Activated T-helper 2 cell treated with anti-CD3 and anti-CD28 coated beads, Interferon-gamma antibody, Interleukin-2, Interleukin-4, amounts not matched to agents 10 μg/mL and 5 μg/mL and 100 μg/mL, durations not matched to agents 14 hours and 24 hours and 36 hours (primary cell): ENCODE measurements at regions not wholly inside any gene's neighbourhood (a gene's known extent, or its start where the extent isn't known, plus 50 kb on each side); places are given as distances from the start of the nearest gene placed in this dataset.
A peak's percentile ranks its signal among the peaks of the same experiment; 100 is the strongest.
"Not testable (repeated sequence)": the region's sequence is repeated elsewhere in the genome, so short reads cannot be mapped to it uniquely, and the experiment has no call there.

Source experiments
- DNase-seq: peaks from one replicate; pipeline ENCODE4 v3.0.0; 2021; ENCODE audit warnings: low spot score
- H3K27ac Mint-ChIP-seq: one replicate; pipeline ENCODE4 v1.8.0; 2021; ENCODE audit warnings: mixed read lengths
- H3K27me3 Mint-ChIP-seq: one replicate; pipeline ENCODE4 v1.8.0; 2021; ENCODE audit warnings: low read depth, mixed read lengths
- H3K36me3 Mint-ChIP-seq: one replicate; pipeline ENCODE4 v1.8.0; 2021; ENCODE audit warnings: low read depth, mixed read lengths
- H3K4me1 Mint-ChIP-seq: one replicate; pipeline ENCODE4 v1.8.0; 2021; ENCODE audit warnings: low read depth, mixed read lengths
- H3K4me3 Mint-ChIP-seq: one replicate; pipeline ENCODE4 v1.8.0; 2021; ENCODE audit warnings: low read depth, mild to moderate bottlenecking, moderate library complexity, mixed read lengths
- H3K9me3 Mint-ChIP-seq: one replicate; pipeline ENCODE4 v1.8.0; 2021; ENCODE audit warnings: mixed read lengths
- intact Hi-C: fragments of 100-400 bp; cut with micrococcal nuclease; formaldehyde crosslinking; loops from one replicate; pipeline ENCODE4 v1.15.1; 2023

DNA sequence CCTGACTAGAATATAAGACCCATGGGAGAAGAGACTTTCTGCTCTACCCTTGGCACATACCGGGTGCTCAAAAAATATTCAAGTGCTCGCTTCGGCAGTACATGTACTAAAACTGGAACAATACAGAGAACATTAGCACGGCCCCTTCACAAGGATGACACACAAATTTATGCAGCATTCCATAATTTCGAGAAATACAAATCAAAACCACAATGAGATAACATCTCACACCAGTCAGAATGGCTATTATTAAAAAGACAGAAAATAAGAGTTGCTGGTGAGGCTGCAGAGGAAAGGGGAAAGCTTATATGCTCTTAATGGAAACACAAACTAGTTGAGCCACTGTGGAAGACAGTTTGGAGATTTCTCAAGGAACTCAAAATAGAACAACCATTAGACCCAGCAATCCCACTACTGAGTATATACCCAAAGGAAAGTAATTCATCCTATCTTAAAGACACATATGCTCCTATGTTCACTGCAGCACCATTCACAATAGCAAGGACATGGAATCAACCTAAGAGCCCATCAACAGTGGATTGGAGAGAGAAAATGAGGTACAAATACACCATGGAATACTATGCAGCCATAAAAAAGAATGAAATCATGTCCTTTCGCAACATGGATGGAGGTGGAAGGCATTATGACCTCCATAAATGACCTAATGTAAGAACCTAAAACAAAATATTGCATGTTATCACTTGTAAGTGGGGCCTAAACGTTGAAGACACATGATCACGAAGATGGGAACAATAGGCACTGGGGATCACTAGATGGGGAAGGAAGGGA lies 71.6 kb upstream of the CYP1B1 start:
- Mint-ChIP-seq H3K4me1 (peaks cover 16% of the 10 kb centered on the region), H3K36me3 (no peaks in the 10 kb centered on the region), H3K9me3 (peaks cover 6% of the 10 kb centered on the region), H3K27ac (peak overlapping the region; percentile 47), H3K27me3 (no peaks in the 10 kb centered on the region), H3K4me3 (no peak overlapping the region)
- DNase-seq: no peak
- intact Hi-C loops: loop anchor here (2.0 kb wide), 1 partner anchor 41 kb away; no protein-coding TSS in a partner anchor

DNA sequence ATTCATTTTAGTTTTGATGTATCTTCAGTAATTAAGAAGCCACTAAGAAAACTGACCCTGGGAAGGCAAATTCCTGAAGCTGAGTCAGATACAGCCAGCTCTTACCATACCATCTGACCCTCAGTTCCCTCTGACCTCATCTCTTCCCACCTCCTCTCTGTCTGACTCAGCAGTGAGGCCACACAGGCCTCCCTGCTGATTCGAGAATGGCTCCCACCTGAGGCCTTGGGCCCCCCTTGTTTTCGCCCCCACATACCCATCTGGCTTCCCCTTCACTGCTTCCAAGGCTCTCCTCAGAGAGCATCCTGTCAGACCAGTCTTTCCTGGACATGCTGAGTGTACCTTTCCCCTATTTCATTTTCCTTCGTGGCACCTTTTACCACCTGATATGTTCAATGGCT lies 71.0 kb upstream of the CYP1B1 start:
- intact Hi-C loops: loop anchor here (1.0 to 2.0 kb wide), 2 partner anchors 40 to 70 kb away; no protein-coding TSS in a partner anchor
- peaks cover 6% of the 10 kb centered on the region for H3K9me3 Mint-ChIP-seq
- no peak for DNase-seq
- no peak overlapping the region for H3K4me3 Mint-ChIP-seq
- H3K36me3 Mint-ChIP-seq: no peaks in the 10 kb centered on the region
- H3K27me3 Mint-ChIP-seq: no peaks in the 10 kb centered on the region
- peaks cover 16% of the 10 kb centered on the region for H3K4me1 Mint-ChIP-seq
- peak overlapping the region; percentile 47 for H3K27ac Mint-ChIP-seq

DNA sequence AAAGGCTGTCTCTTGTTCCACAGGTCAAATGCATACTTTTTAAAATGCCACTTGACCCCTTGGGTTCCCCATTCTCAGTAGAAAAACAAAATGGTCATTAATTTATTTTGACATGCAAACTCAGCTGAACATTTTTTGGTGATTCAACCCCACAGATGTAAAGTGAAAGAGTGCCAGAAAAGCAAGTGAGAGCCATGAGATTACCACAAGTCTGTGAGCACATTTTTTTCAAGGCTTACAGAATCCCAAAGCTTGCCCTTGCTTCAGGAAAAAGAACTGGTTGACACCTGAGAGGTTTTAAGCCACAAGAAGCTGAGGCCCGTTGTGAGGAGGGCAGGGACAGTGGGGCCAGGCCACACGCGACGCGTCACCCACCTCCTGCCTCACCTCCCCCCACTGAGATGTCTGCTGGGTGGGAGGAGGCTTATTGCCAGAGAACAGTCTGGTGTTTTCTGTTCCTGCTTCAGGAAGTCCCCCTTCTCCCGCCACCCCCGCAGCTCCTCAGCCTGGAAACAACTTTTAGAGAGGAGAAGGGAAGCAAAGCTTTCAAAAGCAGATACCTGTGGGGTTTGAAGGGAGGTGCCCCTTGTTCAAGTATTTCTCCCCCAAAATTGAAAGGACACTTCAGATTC lies 70.4 kb upstream of the CYP1B1 start:
- DNase-seq: no peak
- H3K4me3 Mint-ChIP-seq: no peak overlapping the region
- H3K27ac Mint-ChIP-seq: peak overlapping the region; percentile 47
- H3K4me1 Mint-ChIP-seq: peaks cover 16% of the 10 kb centered on the region
- H3K9me3 Mint-ChIP-seq: peaks cover 6% of the 10 kb centered on the region
- no peaks in the 10 kb centered on the region for H3K27me3 Mint-ChIP-seq
- no peaks in the 10 kb centered on the region for H3K36me3 Mint-ChIP-seq
- intact Hi-C loops: loop anchor here (1.0 to 2.0 kb wide), 2 partner anchors 40 to 69 kb away; no protein-coding TSS in a partner anchor

DNA sequence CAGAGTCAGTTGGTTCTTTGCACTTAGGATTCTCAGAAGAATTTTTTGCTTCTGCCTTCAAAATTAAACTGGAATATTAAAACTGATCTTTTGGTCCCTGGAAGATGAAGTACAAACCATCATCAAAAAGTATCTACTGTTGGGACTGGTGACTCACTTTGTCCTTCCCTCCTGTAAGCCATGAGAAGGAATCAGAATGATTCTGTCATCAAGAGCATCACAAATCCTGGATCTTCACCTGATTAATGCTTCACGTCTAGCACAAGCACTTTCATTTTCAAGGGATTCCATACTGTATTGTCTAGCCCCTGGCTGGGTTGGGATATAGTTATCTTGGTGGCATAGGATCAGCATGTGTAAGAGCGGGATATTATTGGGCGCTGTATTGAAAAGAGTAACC lies 69.3 kb upstream of the CYP1B1 start:
- Mint-ChIP-seq H3K27ac (no peak overlapping the region), H3K4me1 (peaks cover 16% of the 10 kb centered on the region), H3K27me3 (peaks cover 4% of the 10 kb centered on the region), H3K36me3 (no peaks in the 10 kb centered on the region), H3K9me3 (peaks cover 6% of the 10 kb centered on the region), H3K4me3 (no peak overlapping the region)
- intact Hi-C loops: no loop called here
- DNase-seq: no peak

DNA sequence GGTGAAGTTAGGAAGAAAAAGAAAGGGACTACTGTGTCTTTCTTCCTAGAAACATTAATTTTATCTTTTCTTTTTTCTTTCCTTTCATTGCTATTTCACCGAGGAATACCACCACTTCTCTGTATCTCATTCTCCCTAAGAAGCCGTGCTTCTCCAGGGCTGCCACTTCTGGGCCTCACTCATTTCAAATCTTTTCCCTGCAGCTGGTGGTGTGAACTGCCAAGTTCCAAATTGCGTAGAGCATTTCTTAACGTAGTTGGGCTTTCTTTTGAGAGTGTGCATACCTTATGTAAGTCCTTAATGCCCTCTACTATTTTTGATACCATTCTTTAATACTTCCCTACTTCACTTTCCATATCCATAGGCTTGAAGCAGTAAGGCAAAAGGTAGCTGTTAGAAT lies 66.7 kb upstream of the CYP1B1 start:
- H3K36me3 Mint-ChIP-seq: no peaks in the 10 kb centered on the region
- intact Hi-C loops: no loop called here
- peaks cover 12% of the 10 kb centered on the region for H3K4me1 Mint-ChIP-seq
- no peak overlapping the region for H3K27ac Mint-ChIP-seq
- DNase-seq: no peak
- peaks cover 4% of the 10 kb centered on the region for H3K27me3 Mint-ChIP-seq
- peaks cover 2% of the 10 kb centered on the region for H3K9me3 Mint-ChIP-seq
- H3K4me3 Mint-ChIP-seq: no peak overlapping the region

DNA sequence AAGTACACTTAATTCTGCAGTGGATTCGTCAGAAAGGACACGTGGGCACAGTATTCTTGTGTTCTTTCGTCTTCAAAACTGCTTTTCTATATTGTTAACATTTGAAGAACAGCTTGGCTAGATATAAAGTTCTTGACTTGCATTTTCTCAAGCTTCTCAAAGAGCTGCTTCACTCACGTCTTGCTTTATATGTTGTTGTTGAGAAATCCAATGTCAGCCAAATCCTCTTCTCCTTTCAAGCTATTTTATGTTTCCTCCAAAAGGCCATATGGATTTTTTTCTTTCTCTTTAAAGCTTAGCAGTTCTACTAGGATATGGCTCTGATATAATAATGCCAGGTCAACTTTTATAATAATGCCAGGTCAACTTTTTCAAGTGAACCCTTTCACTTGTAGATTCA lies 65.5 kb upstream of the CYP1B1 start:
- Mint-ChIP-seq H3K4me1 (peaks cover 3% of the 10 kb centered on the region), H3K27me3 (peaks cover 7% of the 10 kb centered on the region), H3K9me3 (no peaks in the 10 kb centered on the region), H3K36me3 (no peaks in the 10 kb centered on the region), H3K4me3 (no peak overlapping the region), H3K27ac (no peak overlapping the region)
- intact Hi-C loops: no loop called here
- DNase-seq: no peak

DNA sequence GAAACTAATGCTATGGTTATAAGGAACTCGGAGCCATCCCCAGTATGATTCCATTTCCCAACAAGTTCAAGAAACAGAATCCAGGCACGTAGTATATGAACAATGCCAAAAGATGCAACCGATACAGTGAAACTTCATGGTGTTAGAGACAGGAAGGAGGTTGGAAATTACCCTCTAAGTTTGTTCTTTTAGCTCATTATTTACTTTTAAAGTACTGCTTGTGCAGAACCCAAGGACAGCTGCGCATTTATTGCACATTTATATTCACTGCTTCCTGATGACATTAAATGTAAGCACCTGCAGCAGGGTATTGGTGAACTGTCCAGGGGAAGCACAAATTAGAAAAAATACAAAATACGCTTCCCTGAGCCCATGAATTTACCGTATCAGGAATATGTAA lies 63.0 kb upstream of the CYP1B1 start:
- Mint-ChIP-seq H3K27me3 (peaks cover 7% of the 10 kb centered on the region), H3K27ac (no peak overlapping the region), H3K36me3 (no peaks in the 10 kb centered on the region), H3K4me1 (no peaks in the 10 kb centered on the region), H3K4me3 (no peak overlapping the region), H3K9me3 (no peaks in the 10 kb centered on the region)
- intact Hi-C loops: no loop called here
- no peak for DNase-seq

DNA sequence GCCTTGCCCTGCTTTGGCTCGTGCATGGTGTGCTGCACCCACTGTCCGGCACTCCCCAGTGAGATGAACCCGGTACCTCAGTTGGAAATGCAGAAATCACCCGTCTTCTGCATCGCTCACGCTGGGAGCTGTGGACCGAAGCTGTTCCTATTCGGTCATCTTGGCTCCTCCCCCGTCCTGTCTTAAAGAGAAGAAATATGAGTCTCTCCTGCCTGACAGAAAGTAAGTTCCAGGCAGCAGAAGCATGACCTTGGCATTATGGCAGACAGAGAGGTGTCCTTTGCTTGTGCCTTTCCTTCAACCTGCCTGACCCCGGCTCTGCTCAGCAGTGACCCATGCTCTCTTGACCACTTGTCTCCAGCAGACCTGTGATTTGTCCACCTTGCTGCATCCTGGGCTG lies 62.5 kb upstream of the CYP1B1 start:
- no peaks in the 10 kb centered on the region for H3K36me3 Mint-ChIP-seq
- no peak overlapping the region for H3K27ac Mint-ChIP-seq
- no peaks in the 10 kb centered on the region for H3K4me1 Mint-ChIP-seq
- peaks cover 7% of the 10 kb centered on the region for H3K27me3 Mint-ChIP-seq
- intact Hi-C loops: no loop called here
- H3K4me3 Mint-ChIP-seq: no peak overlapping the region
- DNase-seq: no peak
- H3K9me3 Mint-ChIP-seq: no peaks in the 10 kb centered on the region

DNA sequence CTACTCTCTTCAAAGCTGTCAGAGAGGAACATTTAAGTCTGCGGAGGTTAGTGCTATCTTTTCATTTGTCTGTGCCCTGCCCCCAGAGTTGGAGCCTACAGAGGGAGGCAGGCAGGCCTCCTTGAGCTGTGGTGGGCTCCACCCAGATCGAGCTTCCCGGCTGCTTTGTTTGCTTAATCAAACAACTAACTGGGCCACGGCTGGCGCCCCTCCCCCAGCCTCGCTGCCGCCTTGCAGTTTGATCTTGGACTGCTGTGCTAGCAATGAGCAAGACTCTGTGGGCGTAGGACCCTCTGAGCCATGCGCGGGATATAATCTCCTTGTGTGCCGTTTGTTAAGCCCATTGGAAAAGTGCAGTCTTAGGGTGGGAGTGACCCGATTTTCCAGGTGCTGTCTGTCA lies 62.0 kb upstream of the CYP1B1 start:
- H3K4me3 Mint-ChIP-seq, H3K27me3 Mint-ChIP-seq, H3K27ac Mint-ChIP-seq, H3K9me3 Mint-ChIP-seq, DNase-seq, H3K4me1 Mint-ChIP-seq, H3K36me3 Mint-ChIP-seq, intact Hi-C loops: not testable (repeated sequence)

DNA sequence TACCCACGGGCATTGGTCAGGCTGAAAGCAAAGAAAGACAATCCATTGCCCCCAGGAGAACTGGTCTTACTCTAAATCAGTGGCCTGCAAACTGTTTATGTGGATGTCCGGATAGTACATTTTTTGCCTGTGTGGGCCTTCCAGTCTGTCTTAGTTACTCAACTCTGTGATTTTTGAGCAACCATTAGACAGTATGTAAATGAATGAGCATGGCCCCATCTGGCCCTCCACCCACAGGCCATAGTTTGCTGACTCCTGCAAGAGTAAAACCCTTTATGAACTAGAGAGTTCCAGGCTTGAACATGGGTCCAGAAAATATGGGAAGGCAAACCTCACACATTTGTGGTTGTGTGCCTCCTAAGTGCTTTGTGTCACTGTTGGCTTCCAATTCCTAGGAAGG lies 55.7 kb upstream of the CYP1B1 start:
- Mint-ChIP-seq H3K27ac (no peak overlapping the region), H3K4me1 (peaks cover 4% of the 10 kb centered on the region), H3K4me3 (no peak overlapping the region), H3K27me3 (no peaks in the 10 kb centered on the region), H3K9me3 (peaks cover 22% of the 10 kb centered on the region), H3K36me3 (peaks cover 10% of the 10 kb centered on the region)
- no peak for DNase-seq
- intact Hi-C loops: no loop called here

DNA sequence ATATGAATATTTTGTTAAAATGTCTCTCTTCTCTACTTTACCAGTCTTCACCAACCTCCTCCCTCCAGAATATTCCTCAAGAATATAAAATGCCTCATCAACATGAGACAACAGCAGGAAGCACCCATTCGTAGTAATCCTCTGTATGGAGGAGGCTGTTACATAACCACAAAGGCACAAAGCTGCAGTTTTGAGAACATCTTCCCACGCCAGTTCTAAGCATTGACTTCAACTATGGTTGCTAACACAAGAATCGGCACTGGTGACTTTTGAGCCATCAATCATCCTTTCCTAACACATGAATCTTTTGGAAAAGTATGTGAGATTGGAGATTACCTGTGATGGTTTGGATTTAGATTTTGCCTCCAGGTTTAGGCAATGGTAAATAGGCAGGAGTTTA lies 54.9 kb upstream of the CYP1B1 start:
- peaks cover 13% of the 10 kb centered on the region for H3K36me3 Mint-ChIP-seq
- H3K9me3 Mint-ChIP-seq: peaks cover 30% of the 10 kb centered on the region
- intact Hi-C loops: no loop called here
- H3K4me1 Mint-ChIP-seq: peaks cover 4% of the 10 kb centered on the region
- no peak overlapping the region for H3K27ac Mint-ChIP-seq
- no peaks in the 10 kb centered on the region for H3K27me3 Mint-ChIP-seq
- DNase-seq: no peak
- H3K4me3 Mint-ChIP-seq: no peak overlapping the region

DNA sequence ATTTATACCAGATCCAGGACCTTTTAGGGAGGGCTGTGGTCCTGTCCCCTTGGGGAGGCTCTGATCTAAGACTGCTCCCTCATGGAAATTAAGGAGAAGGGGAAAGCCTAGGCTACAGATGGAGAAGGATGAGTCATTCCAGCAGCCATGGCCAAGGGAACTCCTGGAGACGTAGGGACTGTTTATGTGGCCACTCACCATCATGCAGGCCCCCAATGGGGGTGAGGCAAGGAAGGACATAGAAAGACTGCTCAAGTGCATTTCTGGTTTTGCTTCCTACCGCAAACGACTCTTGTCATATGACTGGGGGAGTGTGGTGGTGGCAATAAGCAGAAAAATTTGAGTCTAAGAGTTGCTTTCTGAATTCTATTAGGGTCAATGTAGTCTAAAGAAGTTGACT lies 54.0 kb upstream of the CYP1B1 start:
- intact Hi-C loops: no loop called here
- Mint-ChIP-seq H3K4me1 (peaks cover 4% of the 10 kb centered on the region), H3K27ac (no peak overlapping the region), H3K27me3 (no peaks in the 10 kb centered on the region), H3K36me3 (peaks cover 13% of the 10 kb centered on the region), H3K9me3 (peaks cover 32% of the 10 kb centered on the region), H3K4me3 (no peak overlapping the region)
- no peak for DNase-seq

DNA sequence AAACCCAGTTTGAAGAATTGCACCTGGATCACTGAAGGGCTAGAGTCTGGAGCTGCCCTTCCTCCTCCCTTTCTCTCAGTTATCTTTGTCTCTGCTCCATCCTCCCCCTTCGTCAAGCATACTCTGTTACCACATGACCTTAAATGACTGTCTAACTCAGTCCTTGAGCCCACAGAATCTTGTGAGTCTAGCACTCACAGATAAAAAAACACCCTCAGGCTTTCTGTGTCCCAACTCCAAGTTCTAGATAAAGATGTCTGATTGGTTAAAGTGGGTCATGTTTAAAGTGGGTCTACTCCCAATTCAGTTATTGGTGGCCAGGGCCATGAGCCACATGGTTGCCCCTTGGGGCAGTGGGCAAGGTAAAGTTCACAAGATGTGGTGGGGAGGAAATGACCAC lies 53.5 kb upstream of the CYP1B1 start:
- intact Hi-C loops: no loop called here
- Mint-ChIP-seq H3K4me3 (no peak overlapping the region), H3K27me3 (no peaks in the 10 kb centered on the region), H3K9me3 (peaks cover 32% of the 10 kb centered on the region), H3K27ac (no peak overlapping the region), H3K36me3 (peaks cover 13% of the 10 kb centered on the region), H3K4me1 (peaks cover 4% of the 10 kb centered on the region)
- no peak for DNase-seq
